WTC11 (cell line): ENCODE measurements at regions not wholly inside any gene's neighbourhood (a gene's known extent, or its start where the extent isn't known, plus 50 kb on each side); places are given as distances from the start of the nearest gene placed in this dataset.

ENCODE experiments used
- ATAC-seq: fragments of 200-7000 bp; cut with Tn5 transposase; 2 replicates; pipeline ENCODE4 v1.10.0; 2021; ENCODE audit warnings: mild to moderate bottlenecking, moderate library complexity
- CTCF ChIA-PET: fragments of 300-600 bp; sonication (Branson Sonifier 250); formaldehyde crosslinking; loops from one replicate; lab custom pipeline; 2021; ENCODE audit warnings: antibody characterized with exemption; lab: Charles Lee
- POLR2A ChIA-PET: fragments of 350-600 bp; sonication (Branson Sonifier 250); formaldehyde crosslinking; loops from one replicate; lab custom pipeline; 2021; ENCODE audit warnings: antibody characterized with exemption; lab: Charles Lee
- DNase-seq: peaks from one replicate; pipeline ENCODE4 v3.0.0; 2021; ENCODE audit warnings: low spot score
- H3K27ac Mint-ChIP-seq: 2 replicates; pipeline ENCODE4 v1.8.0; 2021; ENCODE audit warnings: mixed read lengths
- H3K27me3 Mint-ChIP-seq: 2 replicates; pipeline ENCODE4 v1.8.0; 2021; ENCODE audit warnings: low read depth, mild to moderate bottlenecking, moderate library complexity, mixed read lengths
- H3K36me3 Mint-ChIP-seq: 2 replicates; pipeline ENCODE4 v1.8.0; 2021; ENCODE audit warnings: mixed read lengths
- H3K4me1 Mint-ChIP-seq: 2 replicates; pipeline ENCODE4 v1.8.0; 2022; ENCODE audit warnings: mixed read lengths
- H3K4me3 Mint-ChIP-seq: 2 replicates; pipeline ENCODE4 v1.8.0; 2021; ENCODE audit warnings: mild to moderate bottlenecking, moderate library complexity, mixed read lengths
- H3K9me3 Mint-ChIP-seq: 2 replicates; pipeline ENCODE4 v1.8.0; 2021; ENCODE audit warnings: mixed read lengths
- ATF1 ChIP-seq: sonication (generic); formaldehyde crosslinking; IDR thresholded peaks from 2 replicates; pipeline ENCODE4 v1.8.1; 2023; ENCODE audit warnings: mild to moderate bottlenecking, moderate library complexity, missing genetic modification reagents
- ELF4 ChIP-seq: sonication (generic); formaldehyde crosslinking; IDR thresholded peaks from 2 replicates; pipeline ENCODE4 v1.8.1; 2022; ENCODE audit warnings: low read depth, mild to moderate bottlenecking, moderate library complexity, missing genetic modification reagents
- FOXP1 ChIP-seq: sonication (generic); formaldehyde crosslinking; IDR thresholded peaks from 2 replicates; pipeline ENCODE4 v1.8.0; 2022; ENCODE audit warnings: missing genetic modification reagents, mild to moderate bottlenecking, moderate library complexity, borderline replicate concordance
- GABPB1 ChIP-seq: sonication (generic); formaldehyde crosslinking; IDR thresholded peaks from 2 replicates; pipeline ENCODE4 v1.8.1; 2023; ENCODE audit warnings: mild to moderate bottlenecking, missing genetic modification reagents
- RORB ChIP-seq: fragments of 250-450 bp; sonication (Bioruptor Pico); IDR thresholded peaks from 2 replicates; pipeline ENCODE4 v1.9.0; 2021; ENCODE audit warnings: mild to moderate bottlenecking
- TEAD4 ChIP-seq: sonication (generic); formaldehyde crosslinking; IDR thresholded peaks from 2 replicates; pipeline ENCODE4 v1.8.0; 2022; ENCODE audit warnings: mild to moderate bottlenecking, missing genetic modification reagents
- TP53 ChIP-seq: sonication (generic); formaldehyde crosslinking; IDR thresholded peaks from 2 replicates; pipeline ENCODE4 v1.8.1; 2023; ENCODE audit warnings: mild to moderate bottlenecking, missing genetic modification reagents
- ZNF232 ChIP-seq: sonication (generic); formaldehyde crosslinking; IDR thresholded peaks from 2 replicates; pipeline ENCODE4 v1.8.0; 2022; ENCODE audit warnings: mild to moderate bottlenecking, missing genetic modification reagents
- ZNF317 ChIP-seq: sonication (generic); formaldehyde crosslinking; IDR thresholded peaks from 2 replicates; pipeline ENCODE4 v1.8.1; 2023; ENCODE audit warnings: low read depth, mild to moderate bottlenecking, moderate library complexity, missing genetic modification reagents, borderline replicate concordance
- ZNF671 ChIP-seq: fragments of 250-450 bp; sonication (Bioruptor Pico); IDR thresholded peaks from 2 replicates; pipeline ENCODE4 v1.8.0; 2021; ENCODE audit warnings: mild to moderate bottlenecking
- TF ChIP-seq, protein P1 (sequence below): sonication (generic); formaldehyde crosslinking; IDR thresholded peaks from 2 replicates; pipeline ENCODE4 v1.8.0; 2022; ENCODE audit warnings: mild to moderate bottlenecking, missing genetic modification reagents
- TF ChIP-seq, protein P2 (sequence below): sonication (generic); formaldehyde crosslinking; IDR thresholded peaks from 2 replicates; pipeline ENCODE4 v1.8.0; 2022; ENCODE audit warnings: mild to moderate bottlenecking, missing genetic modification reagents
- TF ChIP-seq, protein P3 (sequence below): sonication (generic); formaldehyde crosslinking; IDR thresholded peaks from 2 replicates; pipeline ENCODE4 v1.8.0; 2022; ENCODE audit warnings: mild to moderate bottlenecking, missing genetic modification reagents
- TF ChIP-seq, protein P4 (sequence below): fragments of 250-450 bp; sonication (Bioruptor Pico); IDR thresholded peaks from 2 replicates; pipeline ENCODE4 v1.9.0; 2021; ENCODE audit warnings: mild to moderate bottlenecking
- TF ChIP-seq, protein P5 (sequence below): fragments of 250-450 bp; sonication (Bioruptor Pico); IDR thresholded peaks from 2 replicates; pipeline ENCODE4 v1.9.0; 2021; ENCODE audit warnings: mild to moderate bottlenecking
- TF ChIP-seq, protein P6 (sequence below): sonication (generic); formaldehyde crosslinking; IDR thresholded peaks from 2 replicates; pipeline ENCODE4 v1.8.0; 2023; ENCODE audit warnings: missing genetic modification reagents, mild to moderate bottlenecking, borderline replicate concordance
- TF ChIP-seq, protein P7 (sequence below): sonication (generic); formaldehyde crosslinking; conservative IDR thresholded peaks from 2 replicates; pipeline ENCODE4 v1.8.1; 2022; ENCODE audit warnings: mild to moderate bottlenecking, missing genetic modification reagents
- TF ChIP-seq, protein P8 (sequence below): sonication (generic); formaldehyde crosslinking; IDR thresholded peaks from 2 replicates; pipeline ENCODE4 v1.8.1; 2022; ENCODE audit warnings: mild to moderate bottlenecking, moderate library complexity, missing genetic modification reagents
- TF ChIP-seq, protein P9 (sequence below): sonication (generic); formaldehyde crosslinking; IDR thresholded peaks from 2 replicates; pipeline ENCODE4 v1.8.0; 2022; ENCODE audit warnings: missing genetic modification reagents

DNA sequence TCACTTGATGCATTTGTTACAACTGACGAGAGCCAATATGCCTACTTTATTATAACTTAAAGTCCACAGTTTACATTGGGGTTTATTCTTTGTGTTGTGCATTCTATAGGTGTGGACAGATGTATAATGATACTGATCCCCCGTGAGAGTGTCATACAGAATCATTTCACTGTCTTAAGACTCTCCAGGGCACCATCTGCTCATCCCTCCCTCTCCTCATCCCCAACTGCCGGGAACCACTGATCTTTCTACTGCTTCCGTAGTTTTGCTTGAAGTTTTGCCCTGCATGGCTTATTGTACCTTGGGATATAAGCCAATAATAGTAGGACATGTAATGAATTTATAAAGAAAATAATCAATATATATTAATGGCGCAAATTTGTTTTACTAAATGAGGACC lies 137.8 kb upstream of the MSX1 start:
- H3K36me3 Mint-ChIP-seq: peaks cover 41% of the 10 kb centered on the region

DNA sequence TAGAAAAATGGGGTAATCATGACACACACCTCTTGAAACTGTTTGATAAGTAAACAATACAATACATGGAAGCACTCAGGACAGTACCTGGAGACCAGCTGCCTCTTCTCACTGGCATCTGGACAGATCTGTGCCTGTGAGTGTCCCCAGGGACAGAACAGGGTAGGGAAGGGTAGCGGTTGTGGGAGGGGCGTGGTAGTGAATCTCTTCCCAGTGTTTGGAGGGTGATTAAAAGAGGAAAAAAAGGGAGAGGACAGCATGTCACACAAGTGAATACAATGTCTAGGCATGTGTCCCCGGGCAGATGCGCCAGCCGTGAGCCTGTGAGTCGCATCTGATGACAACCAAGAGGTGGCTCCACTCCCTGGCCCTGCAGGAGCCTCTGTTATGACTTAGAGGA lies 138.8 kb upstream of the MSX1 start:
- no peak overlapping the region for H3K27ac Mint-ChIP-seq
- POLR2A ChIA-PET: no interaction called here
- peaks cover 31% of the 10 kb centered on the region for H3K36me3 Mint-ChIP-seq
- CTCF ChIA-PET: no interaction called here
- peaks cover 11% of the 10 kb centered on the region for H3K4me1 Mint-ChIP-seq
- H3K27me3 Mint-ChIP-seq: peaks cover 11% of the 10 kb centered on the region
- peaks cover 33% of the 10 kb centered on the region for H3K9me3 Mint-ChIP-seq
- H3K4me3 Mint-ChIP-seq: no peak overlapping the region
- ATAC-seq: no peak
- no peak for DNase-seq
- TF ChIP-seq ZNF671 (no peak), ZNF317 (CRISPR knock-in tag) (no peak), ATF1 (no peak), GABPB1 (CRISPR knock-in tag) (no peak)
- TF ChIP-seq, protein P1, sequence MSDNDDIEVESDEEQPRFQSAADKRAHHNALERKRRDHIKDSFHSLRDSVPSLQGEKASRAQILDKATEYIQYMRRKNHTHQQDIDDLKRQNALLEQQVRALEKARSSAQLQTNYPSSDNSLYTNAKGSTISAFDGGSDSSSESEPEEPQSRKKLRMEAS (CRISPR knock-in tag): no peak
- TF ChIP-seq, protein P2, sequence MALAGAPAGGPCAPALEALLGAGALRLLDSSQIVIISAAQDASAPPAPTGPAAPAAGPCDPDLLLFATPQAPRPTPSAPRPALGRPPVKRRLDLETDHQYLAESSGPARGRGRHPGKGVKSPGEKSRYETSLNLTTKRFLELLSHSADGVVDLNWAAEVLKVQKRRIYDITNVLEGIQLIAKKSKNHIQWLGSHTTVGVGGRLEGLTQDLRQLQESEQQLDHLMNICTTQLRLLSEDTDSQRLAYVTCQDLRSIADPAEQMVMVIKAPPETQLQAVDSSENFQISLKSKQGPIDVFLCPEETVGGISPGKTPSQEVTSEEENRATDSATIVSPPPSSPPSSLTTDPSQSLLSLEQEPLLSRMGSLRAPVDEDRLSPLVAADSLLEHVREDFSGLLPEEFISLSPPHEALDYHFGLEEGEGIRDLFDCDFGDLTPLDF (CRISPR knock-in tag): no peak
- TF ChIP-seq, protein P3, sequence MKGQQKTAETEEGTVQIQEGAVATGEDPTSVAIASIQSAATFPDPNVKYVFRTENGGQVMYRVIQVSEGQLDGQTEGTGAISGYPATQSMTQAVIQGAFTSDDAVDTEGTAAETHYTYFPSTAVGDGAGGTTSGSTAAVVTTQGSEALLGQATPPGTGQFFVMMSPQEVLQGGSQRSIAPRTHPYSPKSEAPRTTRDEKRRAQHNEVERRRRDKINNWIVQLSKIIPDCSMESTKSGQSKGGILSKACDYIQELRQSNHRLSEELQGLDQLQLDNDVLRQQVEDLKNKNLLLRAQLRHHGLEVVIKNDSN (CRISPR knock-in tag): no peak
- TF ChIP-seq, protein P4, sequence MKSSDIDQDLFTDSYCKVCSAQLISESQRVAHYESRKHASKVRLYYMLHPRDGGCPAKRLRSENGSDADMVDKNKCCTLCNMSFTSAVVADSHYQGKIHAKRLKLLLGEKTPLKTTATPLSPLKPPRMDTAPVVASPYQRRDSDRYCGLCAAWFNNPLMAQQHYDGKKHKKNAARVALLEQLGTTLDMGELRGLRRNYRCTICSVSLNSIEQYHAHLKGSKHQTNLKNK (CRISPR knock-in tag): no peak
- TF ChIP-seq, protein P5, sequence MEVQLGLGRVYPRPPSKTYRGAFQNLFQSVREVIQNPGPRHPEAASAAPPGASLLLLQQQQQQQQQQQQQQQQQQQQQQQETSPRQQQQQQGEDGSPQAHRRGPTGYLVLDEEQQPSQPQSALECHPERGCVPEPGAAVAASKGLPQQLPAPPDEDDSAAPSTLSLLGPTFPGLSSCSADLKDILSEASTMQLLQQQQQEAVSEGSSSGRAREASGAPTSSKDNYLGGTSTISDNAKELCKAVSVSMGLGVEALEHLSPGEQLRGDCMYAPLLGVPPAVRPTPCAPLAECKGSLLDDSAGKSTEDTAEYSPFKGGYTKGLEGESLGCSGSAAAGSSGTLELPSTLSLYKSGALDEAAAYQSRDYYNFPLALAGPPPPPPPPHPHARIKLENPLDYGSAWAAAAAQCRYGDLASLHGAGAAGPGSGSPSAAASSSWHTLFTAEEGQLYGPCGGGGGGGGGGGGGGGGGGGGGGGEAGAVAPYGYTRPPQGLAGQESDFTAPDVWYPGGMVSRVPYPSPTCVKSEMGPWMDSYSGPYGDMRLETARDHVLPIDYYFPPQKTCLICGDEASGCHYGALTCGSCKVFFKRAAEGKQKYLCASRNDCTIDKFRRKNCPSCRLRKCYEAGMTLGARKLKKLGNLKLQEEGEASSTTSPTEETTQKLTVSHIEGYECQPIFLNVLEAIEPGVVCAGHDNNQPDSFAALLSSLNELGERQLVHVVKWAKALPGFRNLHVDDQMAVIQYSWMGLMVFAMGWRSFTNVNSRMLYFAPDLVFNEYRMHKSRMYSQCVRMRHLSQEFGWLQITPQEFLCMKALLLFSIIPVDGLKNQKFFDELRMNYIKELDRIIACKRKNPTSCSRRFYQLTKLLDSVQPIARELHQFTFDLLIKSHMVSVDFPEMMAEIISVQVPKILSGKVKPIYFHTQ (CRISPR knock-in tag): no peak

More for the DNA sequence above, 137.8 kb upstream of the MSX1 start:
- H3K4me3 Mint-ChIP-seq: no peak overlapping the region
- no peak for ATAC-seq
- no peak for DNase-seq
- CTCF ChIA-PET: no interaction called here
- POLR2A ChIA-PET: no interaction called here
- no peak overlapping the region for H3K27ac Mint-ChIP-seq
- peaks cover 16% of the 10 kb centered on the region for H3K27me3 Mint-ChIP-seq
- TF ChIP-seq, protein P6, sequence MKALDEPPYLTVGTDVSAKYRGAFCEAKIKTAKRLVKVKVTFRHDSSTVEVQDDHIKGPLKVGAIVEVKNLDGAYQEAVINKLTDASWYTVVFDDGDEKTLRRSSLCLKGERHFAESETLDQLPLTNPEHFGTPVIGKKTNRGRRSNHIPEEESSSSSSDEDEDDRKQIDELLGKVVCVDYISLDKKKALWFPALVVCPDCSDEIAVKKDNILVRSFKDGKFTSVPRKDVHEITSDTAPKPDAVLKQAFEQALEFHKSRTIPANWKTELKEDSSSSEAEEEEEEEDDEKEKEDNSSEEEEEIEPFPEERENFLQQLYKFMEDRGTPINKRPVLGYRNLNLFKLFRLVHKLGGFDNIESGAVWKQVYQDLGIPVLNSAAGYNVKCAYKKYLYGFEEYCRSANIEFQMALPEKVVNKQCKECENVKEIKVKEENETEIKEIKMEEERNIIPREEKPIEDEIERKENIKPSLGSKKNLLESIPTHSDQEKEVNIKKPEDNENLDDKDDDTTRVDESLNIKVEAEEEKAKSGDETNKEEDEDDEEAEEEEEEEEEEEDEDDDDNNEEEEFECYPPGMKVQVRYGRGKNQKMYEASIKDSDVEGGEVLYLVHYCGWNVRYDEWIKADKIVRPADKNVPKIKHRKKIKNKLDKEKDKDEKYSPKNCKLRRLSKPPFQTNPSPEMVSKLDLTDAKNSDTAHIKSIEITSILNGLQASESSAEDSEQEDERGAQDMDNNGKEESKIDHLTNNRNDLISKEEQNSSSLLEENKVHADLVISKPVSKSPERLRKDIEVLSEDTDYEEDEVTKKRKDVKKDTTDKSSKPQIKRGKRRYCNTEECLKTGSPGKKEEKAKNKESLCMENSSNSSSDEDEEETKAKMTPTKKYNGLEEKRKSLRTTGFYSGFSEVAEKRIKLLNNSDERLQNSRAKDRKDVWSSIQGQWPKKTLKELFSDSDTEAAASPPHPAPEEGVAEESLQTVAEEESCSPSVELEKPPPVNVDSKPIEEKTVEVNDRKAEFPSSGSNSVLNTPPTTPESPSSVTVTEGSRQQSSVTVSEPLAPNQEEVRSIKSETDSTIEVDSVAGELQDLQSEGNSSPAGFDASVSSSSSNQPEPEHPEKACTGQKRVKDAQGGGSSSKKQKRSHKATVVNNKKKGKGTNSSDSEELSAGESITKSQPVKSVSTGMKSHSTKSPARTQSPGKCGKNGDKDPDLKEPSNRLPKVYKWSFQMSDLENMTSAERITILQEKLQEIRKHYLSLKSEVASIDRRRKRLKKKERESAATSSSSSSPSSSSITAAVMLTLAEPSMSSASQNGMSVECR: no peak
- TF ChIP-seq ELF4 (CRISPR knock-in tag) (no peak), TP53 (CRISPR knock-in tag) (no peak), TEAD4 (CRISPR knock-in tag) (no peak), RORB (CRISPR knock-in tag) (no peak), ZNF232 (CRISPR knock-in tag) (no peak), FOXP1 (CRISPR knock-in tag) (no peak)
- TF ChIP-seq, protein P7, sequence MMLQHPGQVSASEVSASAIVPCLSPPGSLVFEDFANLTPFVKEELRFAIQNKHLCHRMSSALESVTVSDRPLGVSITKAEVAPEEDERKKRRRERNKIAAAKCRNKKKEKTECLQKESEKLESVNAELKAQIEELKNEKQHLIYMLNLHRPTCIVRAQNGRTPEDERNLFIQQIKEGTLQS (CRISPR knock-in tag): no peak
- TF ChIP-seq, protein P8, sequence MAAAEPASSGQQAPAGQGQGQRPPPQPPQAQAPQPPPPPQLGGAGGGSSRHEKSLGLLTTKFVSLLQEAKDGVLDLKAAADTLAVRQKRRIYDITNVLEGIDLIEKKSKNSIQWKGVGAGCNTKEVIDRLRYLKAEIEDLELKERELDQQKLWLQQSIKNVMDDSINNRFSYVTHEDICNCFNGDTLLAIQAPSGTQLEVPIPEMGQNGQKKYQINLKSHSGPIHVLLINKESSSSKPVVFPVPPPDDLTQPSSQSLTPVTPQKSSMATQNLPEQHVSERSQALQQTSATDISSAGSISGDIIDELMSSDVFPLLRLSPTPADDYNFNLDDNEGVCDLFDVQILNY: no peak
- TF ChIP-seq, protein P9, sequence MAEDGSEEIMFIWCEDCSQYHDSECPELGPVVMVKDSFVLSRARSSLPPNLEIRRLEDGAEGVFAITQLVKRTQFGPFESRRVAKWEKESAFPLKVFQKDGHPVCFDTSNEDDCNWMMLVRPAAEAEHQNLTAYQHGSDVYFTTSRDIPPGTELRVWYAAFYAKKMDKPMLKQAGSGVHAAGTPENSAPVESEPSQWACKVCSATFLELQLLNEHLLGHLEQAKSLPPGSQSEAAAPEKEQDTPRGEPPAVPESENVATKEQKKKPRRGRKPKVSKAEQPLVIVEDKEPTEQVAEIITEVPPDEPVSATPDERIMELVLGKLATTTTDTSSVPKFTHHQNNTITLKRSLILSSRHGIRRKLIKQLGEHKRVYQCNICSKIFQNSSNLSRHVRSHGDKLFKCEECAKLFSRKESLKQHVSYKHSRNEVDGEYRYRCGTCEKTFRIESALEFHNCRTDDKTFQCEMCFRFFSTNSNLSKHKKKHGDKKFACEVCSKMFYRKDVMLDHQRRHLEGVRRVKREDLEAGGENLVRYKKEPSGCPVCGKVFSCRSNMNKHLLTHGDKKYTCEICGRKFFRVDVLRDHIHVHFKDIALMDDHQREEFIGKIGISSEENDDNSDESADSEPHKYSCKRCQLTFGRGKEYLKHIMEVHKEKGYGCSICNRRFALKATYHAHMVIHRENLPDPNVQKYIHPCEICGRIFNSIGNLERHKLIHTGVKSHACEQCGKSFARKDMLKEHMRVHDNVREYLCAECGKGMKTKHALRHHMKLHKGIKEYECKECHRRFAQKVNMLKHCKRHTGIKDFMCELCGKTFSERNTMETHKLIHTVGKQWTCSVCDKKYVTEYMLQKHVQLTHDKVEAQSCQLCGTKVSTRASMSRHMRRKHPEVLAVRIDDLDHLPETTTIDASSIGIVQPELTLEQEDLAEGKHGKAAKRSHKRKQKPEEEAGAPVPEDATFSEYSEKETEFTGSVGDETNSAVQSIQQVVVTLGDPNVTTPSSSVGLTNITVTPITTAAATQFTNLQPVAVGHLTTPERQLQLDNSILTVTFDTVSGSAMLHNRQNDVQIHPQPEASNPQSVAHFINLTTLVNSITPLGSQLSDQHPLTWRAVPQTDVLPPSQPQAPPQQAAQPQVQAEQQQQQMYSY (CRISPR knock-in tag): no peak
- H3K4me1 Mint-ChIP-seq: peaks cover 11% of the 10 kb centered on the region
- peaks cover 43% of the 10 kb centered on the region for H3K9me3 Mint-ChIP-seq
